Activated CD8-positive, alpha-beta memory T cell treated with anti-CD3 and anti-CD28 coated beads, Interleukin-2, amount 50 U/mL, for 24 hours (primary cell): ENCODE measurements at regions not wholly inside any gene's neighbourhood (a gene's known extent, or its start where the extent isn't known, plus 50 kb on each side); places are given as distances from the start of the nearest gene placed in this dataset.

Source experiments
- DNase-seq: peaks from one replicate; pipeline ENCODE4 v3.0.0-alpha.2; 2020; ENCODE audit errors: extremely low read depth

DNA sequence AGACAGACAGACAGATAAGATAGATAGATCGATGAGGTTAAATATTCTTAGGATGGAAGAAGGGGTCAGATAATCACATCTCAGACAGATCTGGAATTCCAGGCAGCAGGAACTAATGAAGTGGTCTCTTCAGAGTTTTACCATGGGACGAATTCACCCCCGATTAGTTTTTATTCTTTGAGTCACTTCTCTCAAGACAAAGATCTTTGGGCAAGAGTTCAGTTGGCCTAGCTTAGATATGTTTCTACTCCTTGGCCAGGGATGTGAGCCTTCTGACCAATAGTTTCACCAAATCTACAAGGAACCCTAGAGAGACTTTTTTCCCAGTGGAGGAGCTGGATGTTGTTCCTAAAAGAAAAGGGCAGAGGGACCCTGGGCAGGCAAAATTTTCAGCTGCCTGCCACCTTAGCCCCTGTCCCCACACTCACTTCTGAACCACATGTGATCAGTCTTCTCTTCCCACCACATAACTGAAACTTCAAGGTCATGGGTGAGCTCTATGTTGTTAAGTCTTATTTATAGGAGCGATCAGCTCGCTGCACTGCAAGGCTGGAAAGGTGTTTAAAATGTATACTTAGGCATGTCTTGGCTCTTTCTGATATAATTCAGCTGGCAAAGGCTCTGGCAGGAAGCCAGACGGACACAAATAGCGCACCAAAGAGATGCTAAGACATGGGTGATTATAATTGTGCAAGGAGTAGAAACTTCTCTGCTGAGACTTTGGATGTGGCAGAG is 132.9 kb downstream of the PALM2AKAP2 start:
- DNase-seq: no peak

DNA sequence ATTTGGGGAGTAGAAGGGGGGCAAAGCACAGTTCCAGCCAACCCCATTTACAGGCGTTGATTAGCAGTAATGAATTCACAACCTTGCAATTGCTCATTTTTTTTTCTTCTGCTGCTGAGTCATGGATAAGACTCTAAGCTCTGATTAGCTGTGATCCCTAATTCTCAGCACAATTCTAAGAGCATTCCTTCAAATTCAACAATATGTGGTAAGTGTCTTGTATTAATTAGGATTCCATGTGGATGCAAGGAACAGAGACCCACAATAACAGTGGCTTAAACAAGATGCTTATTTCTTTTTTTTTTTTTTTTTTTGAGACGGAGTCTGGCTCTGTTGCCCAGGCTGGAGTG is 133.4 kb downstream of the PALM2AKAP2 start:
- DNase-seq: no peak

DNA sequence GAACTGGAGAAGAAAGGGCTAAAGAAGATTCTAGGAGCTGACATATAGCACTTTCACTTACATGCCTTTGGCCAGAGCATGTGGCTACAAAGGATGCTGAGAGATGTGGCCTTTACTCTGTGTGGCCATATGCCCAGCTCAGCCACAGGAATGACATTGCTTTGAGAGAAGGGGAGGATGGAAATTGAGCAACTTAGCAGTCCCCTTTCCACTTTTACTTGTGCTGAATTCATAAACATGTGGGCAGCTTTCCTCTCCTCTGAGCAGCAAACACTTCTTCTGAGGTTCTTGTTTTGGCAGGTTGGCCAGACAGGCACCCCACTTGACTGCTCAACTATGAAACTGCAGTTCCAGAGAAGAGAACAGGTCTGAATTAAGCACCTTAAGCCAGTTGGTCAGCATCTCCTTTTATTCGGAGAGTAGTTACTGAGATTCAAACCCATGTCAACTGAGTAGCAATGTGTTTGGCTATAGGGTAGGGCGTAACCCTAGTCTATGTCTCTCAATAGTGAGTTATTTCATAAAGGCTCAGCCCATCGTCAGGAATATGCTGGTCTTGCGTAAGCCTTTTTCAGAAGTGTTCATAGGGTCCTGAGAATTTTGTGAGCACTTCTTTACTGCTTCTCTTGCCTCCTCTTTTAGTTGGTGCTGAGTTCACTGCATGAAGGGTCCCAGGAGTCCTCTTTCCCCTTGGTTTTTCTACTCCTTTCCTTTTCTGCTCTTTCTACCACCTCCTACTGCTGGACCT is 134.5 kb downstream of the PALM2AKAP2 start:
- DNase-seq: no peak

DNA sequence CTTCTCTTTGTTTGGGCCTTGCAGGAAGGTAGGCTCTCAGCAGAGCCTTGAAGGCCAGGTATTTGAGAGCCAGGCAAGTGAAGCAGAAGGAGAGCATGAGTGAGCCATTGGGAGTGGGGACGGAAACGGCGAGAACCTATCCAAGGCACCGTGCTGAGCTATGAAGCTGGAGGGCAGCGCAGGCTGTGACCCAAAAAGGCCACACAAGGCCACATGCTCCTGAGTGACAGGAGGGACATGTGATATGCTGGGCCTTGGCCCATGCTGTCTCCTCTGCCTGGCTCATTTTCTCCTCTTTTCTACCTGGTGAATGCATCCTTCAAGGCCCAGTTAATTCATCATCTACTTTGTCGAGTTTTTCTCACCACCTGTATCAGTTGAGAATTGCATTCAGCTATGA is 136.3 kb downstream of the PALM2AKAP2 start:
- DNase-seq: no peak

DNA sequence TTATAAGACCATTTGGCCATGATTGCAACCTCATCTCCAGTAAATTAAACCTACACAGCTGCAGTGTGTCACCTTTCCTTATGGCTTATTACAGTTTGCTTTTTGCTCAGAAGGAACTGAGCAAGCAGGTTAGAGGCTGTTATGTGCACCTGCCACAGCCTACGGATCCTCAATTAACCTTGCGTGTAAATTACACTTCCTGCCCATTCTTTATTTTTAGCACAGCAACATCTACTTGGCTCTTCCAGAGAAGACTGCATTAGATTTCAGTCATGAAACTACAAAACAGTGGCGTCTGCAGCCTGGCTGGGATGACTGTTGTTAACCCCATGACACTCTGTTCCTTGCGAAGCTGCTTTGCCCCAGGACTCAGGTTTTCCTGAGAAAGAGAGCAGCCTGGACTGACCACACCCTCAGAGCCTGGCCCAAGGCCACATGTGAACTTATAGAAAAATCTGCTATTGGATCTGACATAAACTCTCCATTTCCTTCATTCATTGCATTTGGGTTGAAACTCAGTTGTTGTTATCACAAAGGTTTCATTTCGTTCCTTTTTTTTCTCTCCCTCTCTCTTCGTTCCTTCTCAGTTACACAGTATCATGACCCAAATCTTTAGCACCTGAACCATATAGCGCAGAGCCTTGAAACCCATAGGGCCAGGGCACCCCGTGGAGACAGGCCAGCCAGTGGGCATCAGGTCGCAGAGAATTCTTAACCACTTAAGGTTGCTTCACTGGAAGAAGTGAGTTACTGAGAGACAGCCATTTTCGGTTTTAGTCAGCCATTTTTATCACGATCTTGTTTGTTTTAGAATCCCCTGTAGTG is 138.6 kb downstream of the PALM2AKAP2 start:
- no peak for DNase-seq

DNA sequence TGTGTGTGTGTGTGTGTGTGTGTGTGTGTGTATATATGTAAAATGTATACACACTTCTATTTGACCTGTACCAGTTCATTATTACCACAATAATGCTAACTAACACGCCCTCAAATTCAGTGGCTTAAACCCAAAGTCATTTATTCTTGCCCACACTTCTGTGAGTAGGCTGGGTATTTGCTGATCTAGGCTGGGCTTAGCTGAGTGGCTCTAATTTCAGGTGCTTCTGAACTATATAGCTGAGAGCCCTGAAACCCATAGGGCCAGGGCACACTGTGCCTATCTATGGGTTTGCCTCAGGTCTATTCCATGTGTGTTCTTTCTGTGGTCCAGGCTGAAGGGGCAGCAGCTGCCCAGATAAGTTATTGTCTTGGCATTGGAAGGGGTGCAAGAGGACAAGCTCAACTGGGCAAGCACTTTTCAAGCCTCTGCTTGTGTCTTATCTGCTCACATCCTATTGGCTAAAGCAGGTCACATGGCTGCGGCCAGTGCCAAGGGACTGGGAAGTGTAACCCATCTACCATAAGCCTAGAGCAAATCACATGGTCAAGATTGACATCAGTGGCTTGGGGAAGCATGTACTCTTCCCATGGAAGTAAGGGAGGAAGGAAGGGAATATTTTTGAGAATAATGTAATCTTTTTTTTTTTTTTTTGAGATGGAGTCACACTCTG is 139.9 kb downstream of the PALM2AKAP2 start:
- no peak for DNase-seq

DNA sequence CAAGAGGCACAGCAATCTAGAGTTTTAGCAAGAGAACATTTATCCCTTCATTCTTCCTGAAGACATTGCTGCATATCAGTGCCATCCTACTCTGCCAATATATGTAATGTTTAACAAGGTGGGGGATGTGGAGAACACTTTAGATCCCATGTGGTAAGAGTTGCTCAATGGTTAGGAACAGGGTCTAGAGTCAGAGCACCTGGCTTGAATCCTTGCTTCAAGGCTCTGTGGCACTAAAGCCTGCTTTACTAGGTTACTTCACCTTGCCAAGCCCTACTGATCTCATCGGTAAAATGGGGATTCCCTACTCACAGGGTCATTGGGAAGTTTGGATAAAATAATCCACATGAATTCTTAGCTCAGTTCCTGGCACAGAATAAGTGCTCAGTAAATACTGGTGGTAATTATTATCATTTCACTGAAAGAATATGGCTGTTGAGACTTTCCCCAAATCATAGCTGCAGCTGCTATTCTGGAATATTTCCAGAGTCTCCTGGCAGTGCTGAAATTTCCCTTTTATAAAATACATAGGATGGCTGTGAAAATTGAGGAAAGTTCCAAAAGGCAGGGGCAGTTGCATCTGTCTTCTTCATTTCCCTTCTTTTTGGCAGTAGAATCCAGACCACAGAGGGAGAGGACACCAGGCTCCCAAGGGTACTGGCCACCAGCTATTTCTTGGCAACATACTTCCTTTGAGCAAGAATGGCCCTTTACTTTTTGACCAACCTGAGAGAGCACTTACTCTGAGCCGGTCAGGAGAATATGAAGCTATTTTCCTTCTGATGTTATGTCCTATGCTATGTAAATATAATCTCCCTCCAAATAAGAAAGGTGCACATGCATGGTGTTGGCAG is 142.8 kb downstream of the PALM2AKAP2 start:
- DNase-seq: no peak

DNA sequence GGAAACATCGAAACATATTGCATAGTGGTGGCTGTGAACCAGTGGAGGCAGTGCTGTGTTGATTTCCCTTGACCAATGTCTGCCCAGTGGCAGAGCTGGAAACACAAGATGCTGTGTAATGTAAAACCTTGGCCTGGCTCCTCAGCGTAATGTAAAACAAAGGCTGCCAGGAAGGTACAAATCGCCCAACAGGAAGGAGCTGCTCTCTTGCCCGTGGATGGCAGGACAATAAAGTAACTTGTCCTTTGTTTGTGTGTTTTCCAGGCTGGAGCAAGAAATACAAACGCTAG is 143.4 kb downstream of the PALM2AKAP2 start:
- DNase-seq: no peak

DNA sequence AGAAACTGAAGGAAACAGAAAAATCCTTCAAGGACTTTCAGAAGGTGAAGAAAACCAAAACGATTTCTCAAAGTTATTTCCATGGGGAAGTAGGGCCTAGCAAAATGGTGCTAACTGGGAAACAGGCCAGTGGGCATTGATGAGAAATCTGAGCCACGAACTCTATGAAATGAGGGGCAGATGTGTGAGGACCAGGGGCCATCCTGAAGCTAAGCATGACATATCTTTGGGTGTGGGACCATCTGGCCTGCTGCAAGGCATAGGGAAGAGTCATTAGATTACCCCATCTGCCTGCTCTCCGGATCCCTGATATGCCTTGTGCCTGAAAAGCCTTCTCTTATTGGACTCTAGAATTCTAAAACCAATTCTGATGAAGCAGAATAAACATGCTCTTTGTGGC is 143.8 kb downstream of the PALM2AKAP2 start:
- DNase-seq: no peak

DNA sequence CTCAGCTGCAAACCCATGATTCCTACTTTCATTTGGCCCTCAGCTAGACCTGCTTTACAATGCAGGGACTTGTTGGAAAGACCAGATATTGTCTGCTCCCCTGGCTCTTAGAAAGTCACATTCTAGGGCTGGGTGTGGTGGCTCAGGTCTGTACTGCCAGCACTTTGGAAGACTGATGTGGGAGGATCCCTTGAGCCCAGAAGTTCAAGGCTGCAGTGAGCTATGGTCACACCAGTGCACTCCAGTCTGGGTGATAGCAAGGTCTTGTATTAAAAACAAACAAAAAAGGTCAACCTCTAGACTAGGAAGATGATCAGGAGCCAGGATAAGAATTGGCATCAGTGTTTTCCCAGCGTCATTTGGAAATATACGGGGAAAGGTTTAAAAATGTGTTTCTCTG is 145.8 kb downstream of the PALM2AKAP2 start:
- DNase-seq: no peak

DNA sequence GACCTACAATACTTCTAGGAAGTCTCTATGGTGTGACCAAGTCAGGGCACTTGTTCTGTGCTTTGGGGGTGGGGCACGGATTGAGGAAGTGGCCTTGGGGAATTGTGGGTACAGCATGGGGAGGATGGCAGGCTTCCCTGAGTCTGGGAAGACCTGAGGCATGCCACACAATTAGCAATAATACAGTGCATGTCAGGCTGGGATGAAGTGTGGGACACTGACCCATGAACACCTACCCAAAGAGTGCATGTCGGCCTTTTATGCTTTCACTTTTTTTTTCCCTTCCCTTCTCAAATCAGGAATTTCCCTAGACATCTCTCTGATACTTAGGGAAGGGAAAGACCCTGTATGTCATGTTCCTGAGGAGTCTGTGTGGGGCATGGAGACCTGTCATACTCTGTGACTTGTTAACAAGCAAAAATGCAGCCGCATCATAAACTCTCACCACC is 146.4 kb downstream of the PALM2AKAP2 start:
- DNase-seq: no peak

DNA sequence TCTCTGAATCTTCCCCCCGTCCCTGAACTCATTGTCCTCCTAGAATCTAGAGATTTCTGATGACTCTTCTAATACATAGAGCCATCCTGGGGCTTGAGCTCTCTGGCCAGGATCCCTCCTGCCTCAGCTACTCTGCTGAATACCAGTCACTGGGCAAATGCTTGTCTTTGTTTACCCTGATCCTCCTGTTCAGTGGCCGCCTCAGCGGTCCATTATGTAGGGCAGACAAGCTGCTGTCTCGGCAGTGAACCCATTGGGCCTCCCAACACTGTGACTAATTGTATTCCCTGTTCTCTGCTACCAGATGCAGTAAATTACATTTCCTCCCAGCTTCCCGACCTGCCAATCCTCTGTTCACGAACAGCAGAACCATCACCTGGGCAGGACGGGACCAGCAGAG is 151.6 kb downstream of the PALM2AKAP2 start:
- no peak for DNase-seq

DNA sequence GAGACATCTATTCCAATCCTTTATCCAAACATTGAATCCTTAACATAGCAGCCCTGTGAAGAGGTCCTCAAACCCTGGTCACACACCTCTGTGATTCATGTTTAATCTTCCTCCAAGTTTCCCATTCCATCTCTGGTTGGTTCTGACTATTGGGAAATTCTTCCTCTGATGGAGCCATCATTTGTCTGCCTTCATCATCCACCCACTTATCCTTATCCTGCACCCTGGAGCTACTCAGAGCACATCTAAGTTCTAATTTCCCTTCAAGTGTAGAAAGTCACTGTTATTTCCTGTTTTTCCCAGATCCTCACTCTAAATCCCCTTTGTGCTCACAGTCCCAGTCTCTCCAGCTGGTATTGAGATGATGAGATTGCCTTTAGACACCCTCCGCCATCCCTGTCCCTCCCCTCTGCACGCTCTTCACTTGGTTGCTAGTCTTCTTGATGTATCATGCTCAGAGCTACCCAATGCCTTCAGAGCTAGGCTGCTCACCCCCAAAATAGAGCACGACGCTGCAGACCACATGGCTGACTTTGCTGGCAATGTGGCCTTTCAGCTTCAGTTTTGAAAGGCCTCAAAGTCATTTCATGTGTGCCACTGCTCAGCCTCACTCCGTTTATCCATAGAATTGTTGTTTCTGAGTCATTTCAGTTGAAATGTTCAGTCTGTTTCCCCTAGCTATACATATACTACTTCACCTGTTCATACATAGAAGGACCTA is 154.3 kb downstream of the PALM2AKAP2 start:
- no peak for DNase-seq

DNA sequence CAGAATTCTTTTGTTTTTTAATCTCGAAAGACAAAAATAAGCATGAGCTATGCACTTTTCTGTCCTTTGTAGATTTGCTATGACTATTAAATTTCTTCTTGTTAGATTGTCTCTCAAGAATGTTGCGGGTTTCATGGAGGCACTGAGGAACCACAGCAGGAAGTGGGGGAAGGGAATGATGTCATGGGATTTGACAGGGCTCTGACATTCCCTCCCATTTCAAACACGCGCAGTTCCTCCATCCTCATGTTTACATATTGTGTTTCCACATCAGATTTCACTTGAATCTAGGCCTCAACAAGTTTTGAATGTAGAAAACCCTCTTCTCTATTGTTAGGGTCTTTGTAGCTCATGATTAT is 154.8 kb downstream of the PALM2AKAP2 start:
- no peak for DNase-seq

DNA sequence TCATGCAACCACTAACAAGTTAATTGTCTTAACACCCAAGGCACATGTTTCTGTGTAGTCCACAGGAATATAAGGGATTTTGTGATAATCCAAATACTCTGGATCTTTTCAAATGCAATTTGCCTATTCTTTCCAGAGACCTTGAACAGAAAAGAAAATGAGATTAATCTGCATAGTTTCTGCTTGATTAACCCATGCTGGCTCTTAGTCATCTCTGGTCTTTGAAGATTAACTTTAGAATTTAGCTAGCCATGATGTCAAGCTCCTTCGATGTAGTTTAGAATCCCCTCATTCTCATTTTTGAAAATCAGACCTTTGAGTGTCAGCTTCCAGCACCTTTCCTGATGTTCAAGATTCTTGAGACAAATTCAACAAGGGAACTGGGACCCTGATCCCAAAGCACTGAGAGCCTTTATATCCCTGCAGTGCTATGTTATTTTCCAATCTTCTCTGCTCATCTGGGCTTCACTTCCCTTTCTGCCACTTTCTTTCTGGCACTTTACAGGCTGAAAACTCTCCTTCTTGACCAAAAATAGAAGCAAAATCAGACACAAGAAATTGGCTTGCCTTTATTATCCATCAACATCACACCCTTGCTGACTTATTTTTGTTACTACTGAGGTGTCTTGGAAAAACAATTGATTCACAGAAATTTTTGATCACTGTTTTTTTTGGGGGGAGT is 155.5 kb downstream of the PALM2AKAP2 start:
- no peak for DNase-seq

DNA sequence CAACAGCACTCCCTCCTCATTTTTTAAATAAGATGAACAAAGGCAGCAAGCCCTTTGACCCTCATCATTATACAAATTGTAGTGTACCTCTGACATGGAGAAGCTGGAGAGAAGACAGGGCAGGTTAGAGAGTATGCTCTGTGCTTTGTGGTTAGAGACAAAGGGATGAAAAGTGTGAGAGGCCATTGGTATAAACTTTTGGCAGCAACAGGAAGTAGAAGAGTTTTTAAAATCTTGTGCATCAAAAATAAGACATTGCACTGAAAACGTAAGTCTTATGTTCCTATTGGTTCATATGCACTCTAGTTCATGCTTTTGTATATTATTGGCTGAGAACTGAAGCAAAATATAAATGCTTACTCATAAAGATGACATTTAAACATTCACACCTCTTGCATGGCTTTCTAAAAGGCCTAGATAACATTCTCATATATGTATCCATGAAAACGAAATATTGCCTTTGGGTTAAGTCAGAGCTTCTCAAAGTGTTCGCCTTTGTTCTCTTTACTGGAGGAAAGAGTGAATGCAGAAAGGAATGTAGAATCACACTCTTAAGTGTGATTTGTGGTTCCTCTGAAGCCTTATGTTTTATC is 158.0 kb downstream of the PALM2AKAP2 start:
- DNase-seq: no peak

DNA sequence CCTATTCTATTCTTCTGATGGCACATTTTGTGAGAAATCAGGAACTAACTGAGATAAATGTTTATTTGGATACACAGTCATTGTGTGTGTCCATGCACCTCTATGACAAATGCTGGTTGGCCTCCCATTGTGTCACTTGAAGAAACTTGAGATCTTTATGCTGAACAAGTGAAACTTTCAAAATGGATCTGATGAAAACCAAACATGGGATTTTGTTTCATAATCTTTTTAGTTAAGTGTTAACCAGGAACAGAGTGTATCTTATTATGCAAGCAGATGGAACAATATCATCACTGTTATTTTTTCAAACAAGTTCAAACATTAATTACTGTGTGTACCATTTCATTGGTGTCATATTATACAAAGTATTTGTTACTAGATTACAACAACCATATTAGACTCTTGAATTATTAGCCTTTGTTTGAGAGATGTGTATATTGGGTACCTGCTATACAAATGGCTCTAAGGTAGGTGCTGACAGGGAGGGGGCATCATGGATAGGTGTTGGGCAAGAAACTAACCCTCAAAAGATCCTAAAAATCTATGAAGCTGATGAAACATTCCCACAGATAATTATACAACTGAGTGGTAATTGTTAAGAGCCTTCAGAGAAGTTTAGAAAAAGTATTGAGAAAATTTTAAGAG is 159.8 kb downstream of the PALM2AKAP2 start:
- no peak for DNase-seq

DNA sequence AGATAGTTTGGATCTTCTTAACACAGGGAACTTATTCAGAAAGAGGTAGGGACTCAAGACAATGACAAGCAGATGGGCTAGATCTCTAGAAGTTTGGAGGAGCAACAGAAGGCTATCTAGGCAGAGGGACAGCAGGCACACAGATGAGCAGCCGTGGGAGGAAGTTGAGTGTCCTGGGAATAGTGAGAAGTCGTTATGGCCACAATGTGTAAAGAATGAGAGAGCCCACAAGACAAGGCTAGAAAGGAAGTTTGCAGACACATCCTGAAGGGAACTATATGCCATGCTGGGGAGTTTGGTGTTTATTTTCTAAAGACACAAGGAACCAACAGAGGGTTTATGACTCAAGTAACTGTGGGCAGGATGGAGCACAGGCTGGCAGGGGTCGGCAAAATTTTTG is 160.6 kb downstream of the PALM2AKAP2 start:
- DNase-seq: no peak

DNA sequence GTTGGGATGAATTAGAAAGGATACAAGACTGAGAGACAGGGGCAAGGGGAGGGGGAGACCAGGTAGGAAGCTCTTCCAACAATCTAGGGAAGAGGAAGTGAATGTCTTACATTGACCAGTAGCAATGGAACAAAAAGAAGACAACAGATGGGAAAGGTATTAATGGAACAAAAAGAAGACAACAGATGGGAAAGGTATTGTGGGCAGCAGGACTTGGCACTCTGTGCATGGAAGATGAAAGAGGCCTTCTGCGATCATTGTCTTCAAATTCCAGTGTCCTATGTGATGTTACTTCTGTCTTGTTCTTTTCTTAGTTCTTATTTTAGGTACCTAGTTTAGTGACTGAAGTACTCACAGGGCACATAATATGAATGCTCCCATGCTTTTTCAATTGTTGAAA is 161.8 kb downstream of the PALM2AKAP2 start:
- DNase-seq: no peak
